ENCODE measurements at regions not wholly inside any gene's neighbourhood (a gene's known extent, or its start where the extent isn't known, plus 50 kb on each side); places are given as distances from the start of the nearest gene placed in this dataset.
"Not testable (repeated sequence)": the region's sequence is repeated elsewhere in the genome, so short reads cannot be mapped to it uniquely, and the experiment has no call there.

DNA sequence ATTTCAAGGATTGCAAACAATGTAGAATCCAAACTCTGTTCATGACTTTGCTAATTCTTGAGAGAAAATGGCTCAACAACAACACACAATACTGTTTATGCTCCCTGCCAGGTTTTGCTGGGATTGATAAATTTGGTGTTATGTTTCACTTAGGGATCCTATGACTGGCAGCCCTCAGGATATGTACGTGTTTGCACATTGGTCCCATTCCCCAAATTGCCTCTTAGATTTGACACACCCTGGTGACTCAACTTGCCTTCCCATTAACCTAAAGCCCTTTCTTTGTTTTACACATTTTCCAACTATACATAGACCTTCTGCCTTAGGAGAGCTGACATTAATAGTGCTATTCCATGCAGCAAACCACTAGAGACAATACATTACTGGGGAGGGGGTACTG, 809.4 kb upstream of the AMELY start:
- DNase-seq = no peak

DNA sequence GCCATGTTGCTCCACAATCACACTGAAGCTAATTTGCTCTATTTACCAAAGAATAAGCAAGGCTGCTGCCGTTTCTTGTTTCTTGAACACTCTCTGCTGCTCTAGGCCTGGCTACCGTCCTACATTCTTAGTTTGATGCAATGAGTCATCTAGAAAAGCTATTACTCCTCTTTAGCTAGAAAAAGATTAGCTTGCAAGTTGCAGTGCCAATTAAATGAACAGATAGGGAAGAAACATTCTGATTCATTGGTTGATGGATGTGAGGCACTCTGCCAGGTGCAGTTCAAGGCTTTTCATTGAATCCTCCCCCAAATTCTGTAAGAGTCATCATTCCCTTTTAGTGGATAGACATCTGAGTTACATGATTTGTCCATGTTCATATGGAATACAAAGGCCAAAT, 807.7 kb upstream of the AMELY start:
- no peak for DNase-seq

GRCh38 chrY:7718626-7719025, 807.1 kb upstream of the AMELY start:
- DNase-seq = no peak

DNA sequence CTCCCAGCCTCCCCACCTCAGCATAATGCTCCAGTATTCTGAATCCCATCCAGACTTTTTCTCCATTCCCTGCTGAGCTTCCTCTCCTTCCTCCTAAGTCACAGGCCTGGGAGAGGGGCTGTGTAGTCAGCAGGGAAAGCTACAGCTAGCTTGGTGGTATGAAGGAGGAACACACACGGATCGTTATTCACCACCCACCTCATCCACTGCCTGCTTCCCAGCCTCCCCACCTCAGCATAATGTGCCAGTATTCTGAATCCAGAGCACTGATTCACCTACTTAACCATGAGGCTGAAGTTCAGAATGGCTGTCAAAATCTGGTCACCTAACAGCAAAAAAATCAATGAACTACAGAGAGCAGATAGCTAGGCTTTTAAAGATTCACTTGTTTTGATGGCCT, 806.6 kb upstream of the AMELY start:
- no peak for DNase-seq

- no peak for DNase-seq
Measured at GRCh38 chrY:7714426-7714825, 802.9 kb upstream of the AMELY start.

DNA sequence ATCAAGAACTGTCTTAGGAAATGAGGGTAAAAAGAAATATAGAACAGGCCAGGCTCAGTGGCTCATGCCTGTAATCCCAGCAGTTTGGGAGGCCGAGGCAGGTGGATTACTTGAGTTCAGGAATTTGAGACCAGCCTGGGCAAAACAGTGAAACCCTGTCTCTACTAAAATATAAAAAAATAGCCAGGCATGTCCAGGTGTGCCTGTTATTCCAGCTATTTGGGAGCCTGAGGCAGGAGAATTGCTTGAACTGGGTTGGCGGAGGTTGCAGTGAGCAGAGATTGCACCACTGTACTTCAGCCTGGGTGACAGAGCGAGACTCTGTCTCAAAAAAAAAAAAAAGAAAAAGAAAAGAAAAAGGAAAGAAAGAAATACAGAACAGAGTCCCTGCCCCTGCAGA, 802.2 kb upstream of the AMELY start:
- not testable (repeated sequence) for DNase-seq

- DNase-seq = no peak
Measured at GRCh38 chrY:7712289-7712688, 800.7 kb upstream of the AMELY start.

DNA sequence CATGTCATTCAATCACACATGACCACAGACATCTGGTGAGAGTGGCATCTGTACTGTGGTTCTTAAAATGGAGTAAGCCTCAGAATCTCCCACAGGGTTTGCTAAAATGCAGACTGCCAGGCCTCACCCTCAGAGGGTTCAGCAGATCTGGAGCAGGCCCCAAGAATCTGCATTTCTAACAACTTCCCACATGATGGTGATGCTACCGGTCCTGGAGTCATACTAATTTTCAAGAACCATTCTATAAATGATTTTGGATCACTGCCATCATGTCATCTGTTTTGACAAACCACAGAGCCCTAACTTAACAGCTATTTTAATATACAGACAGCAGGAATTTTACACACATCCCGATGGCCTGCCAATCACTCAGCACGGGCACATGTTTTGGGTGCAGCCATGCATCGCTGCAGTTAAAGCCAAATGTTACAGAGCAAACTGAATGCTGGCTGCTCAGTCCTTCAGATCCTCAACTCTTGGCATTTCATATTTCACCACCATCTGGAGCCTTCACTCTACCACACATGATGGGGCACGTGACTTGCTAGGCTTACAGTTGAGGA, 792.1 kb upstream of the AMELY start:
- no peak for DNase-seq

- no peak for DNase-seq
Measured at GRCh38 chrY:7702481-7702880, 790.9 kb upstream of the AMELY start.

DNA sequence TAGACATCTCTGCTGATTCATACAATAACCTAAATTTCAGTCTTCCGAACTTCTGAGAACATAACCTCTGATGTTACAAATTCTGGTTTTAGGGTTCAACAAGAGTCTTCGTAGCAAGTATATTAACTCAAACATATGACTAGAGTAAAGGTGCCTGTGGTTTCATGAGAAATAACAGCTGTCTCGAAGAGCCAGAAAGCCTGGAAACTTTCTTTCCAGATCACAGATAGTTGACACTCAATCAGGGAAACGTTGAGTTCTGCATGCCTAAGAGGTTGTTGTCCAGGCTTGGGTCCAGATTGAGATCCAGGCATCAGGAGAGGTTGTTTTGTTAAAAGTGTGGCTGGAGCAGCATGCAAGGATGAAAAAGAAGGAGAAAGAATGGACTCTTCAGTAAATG, 790.1 kb upstream of the AMELY start:
- DNase-seq = no peak

DNA sequence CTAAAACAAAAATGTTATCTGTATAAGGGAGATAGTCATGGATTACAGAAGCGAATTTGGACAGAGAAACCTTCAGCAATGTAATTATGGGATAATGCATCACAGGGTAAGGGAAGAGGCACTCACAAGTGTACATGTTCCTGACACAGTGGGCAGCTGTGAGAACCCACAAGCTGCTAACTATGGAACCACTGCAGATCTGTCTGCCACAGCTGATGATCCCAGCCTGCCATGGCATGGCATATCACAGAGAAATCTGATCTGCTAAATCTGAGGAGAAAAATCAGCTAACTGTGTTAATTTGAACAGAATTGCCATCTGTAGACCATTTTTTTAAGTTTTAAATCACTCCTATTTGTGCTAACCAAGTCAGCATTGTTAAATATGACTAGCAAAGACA, 786.0 kb upstream of the AMELY start:
- no peak for DNase-seq

DNA sequence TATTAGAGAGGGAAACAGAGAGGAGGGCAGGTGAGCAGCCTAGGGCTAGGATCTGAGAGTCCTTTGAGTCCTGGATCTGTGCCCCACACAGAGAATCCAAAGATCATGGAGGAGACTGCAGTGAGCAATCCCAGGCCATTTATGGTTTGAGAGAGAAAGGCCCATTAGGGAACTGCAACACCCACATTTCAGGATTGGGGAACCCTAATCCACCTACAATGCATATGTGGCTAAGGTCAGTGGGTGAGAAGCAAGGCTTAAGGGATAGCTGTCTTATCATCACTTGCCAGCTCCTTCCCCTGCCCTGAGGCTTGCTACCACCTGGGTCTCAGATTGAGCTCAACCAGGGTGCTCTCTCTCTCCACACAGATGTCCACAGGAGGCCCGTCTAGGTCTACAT, 781.1 kb upstream of the AMELY start:
- DNase-seq = no peak

GRCh38 chrY:7687086-7687485, 775.5 kb upstream of the AMELY start:
- no peak for DNase-seq

- no peak for DNase-seq
Measured at GRCh38 chrY:7684546-7684945, 773.0 kb upstream of the AMELY start.

DNA sequence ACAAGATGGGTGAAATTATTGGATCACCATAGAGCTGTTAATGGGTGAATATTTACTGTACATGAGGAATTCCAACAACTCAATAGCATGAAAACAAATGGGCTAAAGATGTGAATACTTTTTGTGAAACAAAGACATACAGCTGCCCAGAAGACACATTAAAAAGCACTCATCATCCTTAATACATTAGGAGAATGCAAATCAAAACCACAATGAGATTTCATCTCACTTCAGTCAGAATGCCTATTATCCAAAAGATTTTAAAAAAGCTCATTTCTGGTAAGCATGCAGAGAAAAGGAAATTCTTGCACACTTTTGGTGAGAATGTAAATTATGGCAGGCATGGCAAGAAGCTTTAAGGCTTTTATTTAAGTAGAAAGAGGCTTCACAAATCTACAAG, 770.8 kb upstream of the AMELY start:
- DNase-seq = no peak

DNA sequence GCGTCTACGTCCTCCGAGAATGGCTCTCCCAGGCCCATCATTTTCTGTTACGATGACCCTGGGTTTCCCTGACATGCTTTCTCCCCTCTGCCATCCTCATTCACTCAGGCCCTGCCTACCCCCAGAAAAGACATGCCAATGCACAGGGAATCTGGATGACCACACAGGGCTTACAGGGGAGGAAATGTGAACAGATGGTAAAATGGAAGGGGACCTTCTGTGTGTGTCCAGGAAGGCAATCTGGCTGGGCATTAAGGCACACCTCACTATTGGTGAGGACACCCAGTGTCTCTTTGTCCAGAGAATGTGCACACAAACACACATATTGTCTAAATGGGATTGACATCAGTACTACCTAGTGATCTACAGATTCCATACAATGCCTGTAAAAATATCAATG, 769.9 kb upstream of the AMELY start:
- DNase-seq = no peak

DNA sequence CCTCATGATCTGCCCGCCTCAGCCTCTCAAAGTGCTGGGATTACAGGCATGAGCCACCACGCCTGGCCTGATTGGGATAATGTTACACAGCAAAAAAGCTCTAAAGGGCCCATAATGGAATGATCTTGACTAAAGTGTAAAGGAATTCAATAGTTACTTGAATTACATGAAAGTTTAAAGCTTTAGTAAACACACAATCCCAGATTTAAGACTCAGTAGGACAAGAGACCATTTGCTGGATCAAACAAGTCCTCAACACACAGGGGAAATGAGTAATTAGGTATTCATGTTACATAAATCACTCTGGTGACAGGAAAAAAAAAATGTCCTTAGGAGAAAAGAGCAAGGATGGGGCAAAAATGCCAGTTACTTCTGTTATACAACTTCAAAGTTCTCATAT, 762.9 kb upstream of the AMELY start:
- no peak for DNase-seq

- DNase-seq = no peak
Measured at GRCh38 chrY:7672796-7673195, 761.2 kb upstream of the AMELY start.

DNA sequence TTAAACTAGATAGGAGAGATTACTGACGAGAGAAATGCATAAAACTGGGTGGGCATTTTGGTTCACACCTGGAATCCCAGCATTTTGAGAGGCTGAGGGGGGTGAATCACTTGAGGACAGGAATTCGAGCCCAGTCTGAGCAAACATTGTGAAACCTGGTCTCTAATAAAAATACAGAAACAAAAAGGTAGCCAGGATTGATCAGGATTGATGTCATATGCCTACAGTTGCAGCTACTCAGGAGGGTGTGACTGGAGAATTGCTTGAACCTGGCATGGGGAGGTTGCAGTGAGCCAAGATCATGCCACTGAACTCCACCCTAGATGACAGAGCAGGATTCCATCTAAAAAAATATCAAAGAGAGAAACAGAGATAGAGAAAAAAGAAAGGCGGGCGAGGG, 751.7 kb upstream of the AMELY start:
- DNase-seq = no peak

- no peak for DNase-seq
Measured at GRCh38 chrY:7659047-7659446, 747.5 kb upstream of the AMELY start.

DNA sequence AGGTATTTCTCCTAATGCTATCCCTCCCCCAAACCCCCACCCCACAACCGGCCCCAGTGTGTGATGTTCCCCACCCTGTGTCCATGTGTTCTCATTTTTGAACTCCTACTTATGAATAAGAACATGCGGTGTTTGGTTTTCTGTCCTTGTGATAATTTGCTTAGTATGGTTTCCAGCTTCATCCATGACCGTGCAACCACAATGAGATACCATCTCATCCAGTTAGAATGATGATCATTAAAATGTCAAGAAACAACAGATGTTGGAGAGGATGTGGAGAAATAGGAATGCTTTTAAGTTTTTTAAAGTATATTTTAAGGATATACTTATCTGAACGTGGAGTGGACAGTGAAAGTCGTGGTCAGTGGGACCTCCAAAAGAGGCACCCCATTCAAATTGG, 745.0 kb upstream of the AMELY start:
- no peak for DNase-seq

DNA sequence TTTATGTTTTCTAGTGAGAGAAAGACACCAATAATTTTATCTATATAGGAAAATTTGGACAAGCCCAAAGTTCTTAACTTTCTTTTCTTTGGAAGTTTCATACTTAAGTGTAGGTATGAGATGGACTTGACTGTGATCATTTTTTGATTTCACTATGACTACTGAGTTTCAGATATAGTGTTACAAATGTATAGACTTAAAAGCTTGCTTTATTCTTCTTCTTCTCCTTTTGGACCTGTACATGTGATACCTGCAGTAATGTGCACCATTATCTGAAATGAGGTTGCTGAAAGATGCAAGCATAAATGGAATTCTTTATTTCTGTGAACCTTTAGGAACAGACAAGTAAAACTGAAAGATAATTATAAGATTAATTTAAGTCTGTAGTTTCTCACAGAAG, 743.4 kb upstream of the AMELY start:
- DNase-seq = no peak

GRCh38 chrY:7649866-7650265, 738.3 kb upstream of the AMELY start:
- DNase-seq = not testable (repeated sequence)
